Upper lobe of left lung (tissue), 4 donors: ENCODE measurements at regions not wholly inside any gene's neighbourhood (a gene's known extent, or its start where the extent isn't known, plus 50 kb on each side); places are given as distances from the start of the nearest gene placed in this dataset.

Source experiments
- POLR2A ChIP-seq, 4 donors: fragments of 450-650 bp; IDR thresholded peaks; one replicate each; pipeline ENCODE4 v1.5.1; 2016 to 2017; ENCODE audit warnings: antibody characterized with exemption in 4 of 4, mild to moderate bottlenecking in 2 of 4
- TF ChIP-seq, protein P1 (sequence below), 6 experiments: fragments of 450-650 bp in 4 of 6; fragments of 200-600 bp in 2 of 6; sonication (generic) in 2 of 6; IDR thresholded peaks; one replicate each; pipeline ENCODE4 v1.5.1; 2016 to 2019; ENCODE audit warnings: antibody characterized with exemption in 6 of 6

GRCh38 chr11:45344028-45344427, 57.9 kb upstream of the SYT13 start:
- TF ChIP-seq POLR2A (IDR thresholded peaks at IDR 0.05), result no peak
- TF ChIP-seq, protein P1, sequence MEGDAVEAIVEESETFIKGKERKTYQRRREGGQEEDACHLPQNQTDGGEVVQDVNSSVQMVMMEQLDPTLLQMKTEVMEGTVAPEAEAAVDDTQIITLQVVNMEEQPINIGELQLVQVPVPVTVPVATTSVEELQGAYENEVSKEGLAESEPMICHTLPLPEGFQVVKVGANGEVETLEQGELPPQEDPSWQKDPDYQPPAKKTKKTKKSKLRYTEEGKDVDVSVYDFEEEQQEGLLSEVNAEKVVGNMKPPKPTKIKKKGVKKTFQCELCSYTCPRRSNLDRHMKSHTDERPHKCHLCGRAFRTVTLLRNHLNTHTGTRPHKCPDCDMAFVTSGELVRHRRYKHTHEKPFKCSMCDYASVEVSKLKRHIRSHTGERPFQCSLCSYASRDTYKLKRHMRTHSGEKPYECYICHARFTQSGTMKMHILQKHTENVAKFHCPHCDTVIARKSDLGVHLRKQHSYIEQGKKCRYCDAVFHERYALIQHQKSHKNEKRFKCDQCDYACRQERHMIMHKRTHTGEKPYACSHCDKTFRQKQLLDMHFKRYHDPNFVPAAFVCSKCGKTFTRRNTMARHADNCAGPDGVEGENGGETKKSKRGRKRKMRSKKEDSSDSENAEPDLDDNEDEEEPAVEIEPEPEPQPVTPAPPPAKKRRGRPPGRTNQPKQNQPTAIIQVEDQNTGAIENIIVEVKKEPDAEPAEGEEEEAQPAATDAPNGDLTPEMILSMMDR (IDR thresholded peaks at IDR 0.05), result no peak
